ENCODE measurements at regions not wholly inside any gene's neighbourhood (a gene's known extent, or its start where the extent isn't known, plus 50 kb on each side); places are given as distances from the start of the nearest gene placed in this dataset.

DNA sequence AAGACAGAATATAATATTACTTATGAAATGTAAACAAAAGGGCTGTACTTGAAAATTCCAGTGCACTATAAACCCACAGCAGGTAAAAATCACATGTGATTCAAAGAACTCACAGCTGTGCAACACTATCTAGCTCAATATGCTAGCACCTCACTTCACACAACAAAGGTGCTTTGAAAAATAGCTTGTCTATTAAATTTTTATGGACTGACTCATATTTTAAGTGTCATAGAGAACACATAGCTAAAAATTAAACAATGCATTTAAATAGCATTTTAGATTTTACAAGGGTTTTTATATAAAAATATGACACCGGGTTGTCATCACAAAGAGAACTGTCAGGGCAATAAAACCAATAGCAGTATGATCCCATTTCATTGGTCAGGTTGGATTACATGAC, 1390.5 kb upstream of the TENM4 start:
- no peak overlapping the region for H2BK5ac ChIP-seq (ENCODE audit: low read depth, low read length, poor library complexity, severe bottlenecking)
- H3K18ac ChIP-seq (ENCODE audit: low read depth, low read length), result no peak overlapping the region
- WGBS, 2 experiments (ENCODE audit: extremely low coverage in 2 of 2, insufficient read length in 1 of 2), result no CpG with 5 or more reads among the region's 1 CpG
- H3K36me3 ChIP-seq (ENCODE audit: control insufficient read depth, insufficient read depth, low read length), result no peaks in the 10 kb centered on the region
- CTCF ChIA-PET, result no interaction called here
- in situ Hi-C loops (cut with MboI; ENCODE audit: low sequenced_read_pairs) (no loop called here), intact Hi-C loops (cut with micrococcal nuclease) (no loop called here), dilution Hi-C loops (cut with HindIII; ENCODE audit: low sequenced_read_pairs, unreplicated experiment) (no loop called here)
- no peaks in the 10 kb centered on the region for H3K4me1 ChIP-seq (ENCODE audit: control insufficient read depth, insufficient read depth, low read length)
- no peak overlapping the region for H4K91ac ChIP-seq (ENCODE audit: insufficient read depth, low read depth, low read length)
- H3K27me3 ChIP-seq (ENCODE audit: control insufficient read depth, insufficient read depth, low read length), result no peaks in the 10 kb centered on the region
- no peak overlapping the region for H3K56ac ChIP-seq (ENCODE audit: extremely low read depth, insufficient read depth, low read length)
- no peak overlapping the region for H3K4ac ChIP-seq (ENCODE audit: low read depth, low read length)
- H2BK20ac ChIP-seq (ENCODE audit: low read depth, low read length), result no peak overlapping the region
- no peaks in the 10 kb centered on the region for H3K9me3 ChIP-seq (ENCODE audit: control insufficient read depth, insufficient read depth, low read length)
- H4K8ac ChIP-seq (ENCODE audit: low read depth in 2 of 2, low read length in 2 of 2), result no peak overlapping the region
- BruUV-seq (replicated peaks), result no TSS peak
- DNase-seq (no peak), ATAC-seq (ENCODE audit: low read depth) (no peak)
- no peaks in the 10 kb centered on the region for H4K20me1 ChIP-seq (ENCODE audit: insufficient read depth, low read length)
- H2AK9ac ChIP-seq (replicated peaks; ENCODE audit: low read depth, low read length, poor library complexity), result no peak overlapping the region
- no peak overlapping the region for H3K9ac ChIP-seq (ENCODE audit: low read depth, low read length)
- no peak overlapping the region for H4K5ac ChIP-seq (ENCODE audit: low read depth, low read length)
- no peak overlapping the region for H2BK120ac ChIP-seq (ENCODE audit: low read depth, low read length)
- no peak overlapping the region for H2BK15ac ChIP-seq (ENCODE audit: low read depth, low read length)
- POLR2A ChIA-PET (ENCODE audit: unreplicated experiment), result no interaction called here
- H2AFZ ChIP-seq (replicated peaks; ENCODE audit: low read length, poor library complexity), result no peak overlapping the region
- no peak overlapping the region for H3K23ac ChIP-seq (ENCODE audit: low read depth, low read length)
- H3K4me2 ChIP-seq (ENCODE audit: low read depth, low read length), result no peak overlapping the region
- H3K27ac ChIP-seq (ENCODE audit: insufficient read depth, low read length), result no peak overlapping the region
- TF ChIP-seq USF2 (IDR thresholded peaks at IDR 0.05; ENCODE audit: low read depth, low read length) (no peak), CHD1 (IDR thresholded peaks at IDR 0.05; ENCODE audit: low read depth, low read length) (no peak), POLR2A (IDR thresholded peaks at IDR 0.05; ENCODE audit: low read depth, low read length) (no peak), MXI1 (IDR thresholded peaks at IDR 0.05; ENCODE audit: borderline replicate concordance, low read depth, low read length) (no peak), MAFK (IDR thresholded peaks at IDR 0.05; ENCODE audit: low read depth, low read length) (no peak)
- H3K4me3 ChIP-seq (ENCODE audit: insufficient read depth, low read depth, low read length), result no peak overlapping the region
- H3K14ac ChIP-seq (replicated peaks; ENCODE audit: low read depth, low read length), result no peak overlapping the region
- no peaks in the 10 kb centered on the region for H3K9me1 ChIP-seq (ENCODE audit: insufficient read depth, low read length)
- no peaks in the 10 kb centered on the region for H3K79me1 ChIP-seq (ENCODE audit: low read depth in 1 of 2, low read length in 2 of 2)
- H2AK5ac ChIP-seq (ENCODE audit: low read depth, low read length), result no peak overlapping the region
